Left renal pelvis (tissue), 4 donors: ENCODE measurements at regions not wholly inside any gene's neighbourhood (a gene's known extent, or its start where the extent isn't known, plus 50 kb on each side); places are given as distances from the start of the nearest gene placed in this dataset.

Source experiments
- DNase-seq, 4 donors: peaks; one replicate each; pipeline ENCODE4 v3.0.0-alpha.2; 2013; ENCODE audit warnings: low read depth in 4 of 4, low spot score in 3 of 4

DNA sequence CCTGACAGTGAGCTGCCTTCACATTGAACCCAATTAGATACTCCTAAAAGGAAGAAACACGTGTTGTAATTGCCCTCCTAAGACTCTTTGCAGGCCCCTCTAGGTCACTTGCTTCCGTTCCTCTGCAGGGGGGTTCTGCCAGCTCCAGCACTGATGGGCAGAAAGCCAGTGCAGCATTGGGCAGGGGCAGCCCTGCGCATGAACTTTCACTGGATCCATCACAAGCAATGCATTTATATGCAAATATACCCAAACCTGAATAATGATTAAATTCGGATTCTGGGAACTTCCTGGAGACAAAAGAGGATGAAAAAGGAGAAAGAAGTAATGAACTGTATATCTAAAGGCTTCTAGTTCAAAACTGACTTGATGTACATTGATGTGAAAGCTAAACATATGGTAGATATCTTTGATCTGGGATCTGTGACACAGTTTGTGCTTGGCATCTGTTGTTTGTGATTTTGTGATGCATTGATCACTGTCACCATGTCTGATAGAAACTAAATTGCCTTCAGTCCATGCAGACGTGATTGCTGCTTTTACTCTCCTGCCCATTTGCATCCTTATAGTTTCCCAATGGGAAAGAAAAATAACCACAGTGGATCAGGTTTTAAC is 313.4 kb downstream of the DEPDC1B start:
- DNase-seq: no peak

- no peak for DNase-seq
Observed at GRCh38 chr5:60382716-60383115, 317.2 kb downstream of the DEPDC1B start.

DNA sequence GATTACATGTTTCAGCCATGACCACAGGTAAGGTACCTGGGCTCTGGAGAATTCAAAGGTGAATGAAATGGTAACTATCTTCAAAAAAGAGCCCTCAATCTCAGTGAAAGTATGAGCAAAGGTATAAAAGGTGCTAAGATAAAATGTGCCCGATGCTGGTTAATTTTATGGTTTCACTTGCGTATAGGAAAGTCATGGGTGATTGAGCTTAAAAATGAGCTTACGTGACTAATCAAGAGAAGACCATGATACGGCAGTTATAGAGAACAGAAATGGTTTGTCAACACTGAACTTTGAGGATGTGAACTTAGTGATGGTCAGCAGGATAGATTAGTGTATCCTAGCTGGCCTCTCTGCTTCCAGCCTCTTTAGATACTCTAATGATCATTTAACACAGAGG is 320.1 kb downstream of the DEPDC1B start:
- DNase-seq: no peak

DNA sequence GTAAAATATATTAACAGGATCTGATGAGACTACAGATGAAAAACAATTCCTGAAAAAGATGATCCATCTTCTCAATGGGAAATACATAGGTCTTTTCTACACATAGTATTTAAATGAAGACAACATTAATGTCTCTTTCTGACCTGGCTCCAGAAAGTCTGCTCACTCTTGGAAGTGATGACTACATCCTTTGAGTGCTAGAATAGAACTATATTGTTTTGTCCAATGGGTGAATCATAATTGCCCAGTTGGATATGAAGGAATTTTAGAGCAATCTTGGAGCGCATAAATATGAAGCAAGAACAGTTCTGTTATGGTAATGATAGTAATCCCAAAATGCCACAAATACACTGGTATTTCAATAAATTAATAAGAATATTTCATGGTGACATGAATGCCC is 322.1 kb downstream of the DEPDC1B start:
- DNase-seq: no peak

DNA sequence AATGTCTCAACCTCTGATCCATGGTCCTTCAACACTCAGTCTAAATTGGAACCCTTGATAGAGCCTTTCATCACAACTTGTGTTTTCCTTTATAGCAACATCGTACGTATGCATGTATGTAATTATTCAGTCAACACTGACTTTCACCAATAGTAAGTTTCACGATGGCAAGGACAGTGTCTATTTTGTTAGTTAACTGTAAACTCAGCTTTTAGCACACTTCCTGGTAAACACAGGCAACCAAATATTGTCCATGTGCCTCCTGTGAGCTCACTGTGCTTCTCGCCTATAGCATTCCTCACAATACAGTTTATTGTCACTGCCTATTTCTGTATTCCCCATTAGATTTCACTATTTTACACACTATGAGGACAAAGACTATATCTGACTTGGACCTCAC is 323.1 kb downstream of the DEPDC1B start:
- DNase-seq: no peak

DNA sequence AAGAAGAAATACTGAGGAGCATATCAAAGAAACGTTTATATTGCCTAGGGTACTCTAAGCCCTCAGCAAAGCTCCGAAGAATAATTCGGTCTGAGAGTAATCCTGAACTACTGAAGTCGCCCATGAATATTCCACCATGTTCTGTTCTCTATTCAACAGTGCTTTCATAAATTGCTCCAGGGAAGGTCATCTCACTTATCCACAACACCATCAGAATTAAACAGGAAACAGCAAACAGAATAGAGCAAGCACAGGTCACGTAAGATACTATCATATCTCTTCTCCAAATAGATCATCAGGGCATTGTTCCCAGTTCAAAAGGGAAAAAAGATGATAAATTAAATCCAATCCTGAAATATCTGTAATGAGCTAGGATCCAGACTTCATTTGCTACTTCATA is 325.6 kb downstream of the DEPDC1B start:
- DNase-seq: no peak

- DNase-seq: no peak
Observed at GRCh38 chr5:60372786-60373185, 327.2 kb downstream of the DEPDC1B start.

DNA sequence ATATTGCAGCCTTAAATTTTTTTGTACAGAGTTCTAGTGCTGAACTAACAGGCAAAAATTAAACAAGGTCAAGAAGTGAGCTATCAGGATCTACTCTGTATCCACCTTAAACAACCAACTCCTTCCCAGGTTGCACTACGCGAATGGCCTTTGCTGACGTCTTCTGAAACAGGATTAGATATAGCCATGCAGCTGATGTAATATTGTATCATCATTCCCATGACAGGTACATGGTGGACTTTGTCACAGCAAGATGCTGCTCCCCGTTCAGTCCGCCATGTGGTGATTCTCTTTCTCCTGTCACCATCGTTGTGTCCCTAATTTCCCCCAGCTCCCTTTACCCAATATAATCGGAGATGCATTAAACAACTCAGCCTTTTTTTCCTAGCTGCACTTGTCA is 328.9 kb downstream of the DEPDC1B start:
- no peak for DNase-seq

DNA sequence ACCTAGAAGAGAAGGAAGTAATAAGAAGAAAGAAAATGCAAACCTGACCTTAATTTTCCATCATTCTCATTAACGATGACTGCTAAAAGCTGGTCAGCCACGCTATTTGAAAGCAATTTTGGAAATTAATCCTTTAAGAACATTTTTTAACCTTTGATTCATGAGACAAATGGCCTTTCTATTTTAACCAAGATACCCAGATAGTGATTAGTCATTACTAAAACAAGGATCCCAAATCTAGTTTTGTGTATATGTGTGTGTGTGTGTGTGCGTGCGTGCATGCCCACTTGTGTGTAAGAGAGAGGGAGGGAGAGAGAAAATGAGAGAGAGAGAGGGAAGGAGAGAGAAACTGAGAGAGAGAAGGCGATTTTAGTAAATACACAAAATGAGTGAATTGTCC is 329.5 kb downstream of the DEPDC1B start:
- no peak for DNase-seq

GRCh38 chr5:60369391-60369790 is 330.6 kb downstream of the DEPDC1B start:
- DNase-seq: no peak

- no peak for DNase-seq
Observed at GRCh38 chr5:60368100-60368499, 331.9 kb downstream of the DEPDC1B start.

DNA sequence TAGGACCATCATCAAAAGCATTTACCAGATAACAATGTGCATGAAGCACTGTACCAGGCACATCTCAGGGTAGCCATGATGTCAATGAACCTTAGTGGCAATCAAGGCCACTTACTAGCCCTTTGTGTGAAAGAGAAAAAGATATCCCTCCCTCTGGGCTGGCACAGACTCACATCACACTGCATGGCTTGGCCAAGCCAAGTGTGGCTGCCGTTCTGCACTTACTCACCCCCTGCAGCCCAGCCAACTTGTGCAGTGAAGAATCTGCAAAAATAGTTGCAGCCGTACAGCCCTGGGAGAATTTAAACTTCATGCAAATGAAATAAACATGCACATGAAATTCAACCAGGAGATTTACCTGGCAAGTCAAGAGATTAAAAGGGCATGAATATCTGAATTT is 333.5 kb downstream of the DEPDC1B start:
- no peak for DNase-seq

- DNase-seq: no peak
Observed at GRCh38 chr5:60365001-60365400, 335.0 kb downstream of the DEPDC1B start.

- no peak for DNase-seq
Observed at GRCh38 chr5:60362158-60362557, 337.8 kb downstream of the DEPDC1B start.

- DNase-seq: no peak
Observed at GRCh38 chr5:60360355-60360754, 339.6 kb downstream of the DEPDC1B start.

DNA sequence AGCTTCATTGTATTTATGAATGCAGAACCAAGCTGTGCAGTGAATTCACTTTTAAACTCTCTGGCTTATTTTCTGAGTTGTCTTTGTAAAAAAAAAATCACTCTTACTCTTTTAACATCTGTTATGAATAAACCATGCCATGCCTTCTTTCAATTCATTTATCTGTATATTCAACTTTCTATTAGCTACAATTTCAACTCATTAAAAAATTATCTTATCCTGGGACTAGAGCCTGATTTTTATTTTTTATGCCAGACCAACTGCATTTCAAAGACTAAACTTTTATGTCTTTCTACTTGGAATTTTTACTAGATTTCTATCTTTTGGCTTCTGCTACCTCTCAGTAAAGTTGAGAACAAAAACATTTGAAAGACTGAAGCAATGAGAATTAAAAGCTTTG is 342.7 kb downstream of the DEPDC1B start:
- no peak for DNase-seq

DNA sequence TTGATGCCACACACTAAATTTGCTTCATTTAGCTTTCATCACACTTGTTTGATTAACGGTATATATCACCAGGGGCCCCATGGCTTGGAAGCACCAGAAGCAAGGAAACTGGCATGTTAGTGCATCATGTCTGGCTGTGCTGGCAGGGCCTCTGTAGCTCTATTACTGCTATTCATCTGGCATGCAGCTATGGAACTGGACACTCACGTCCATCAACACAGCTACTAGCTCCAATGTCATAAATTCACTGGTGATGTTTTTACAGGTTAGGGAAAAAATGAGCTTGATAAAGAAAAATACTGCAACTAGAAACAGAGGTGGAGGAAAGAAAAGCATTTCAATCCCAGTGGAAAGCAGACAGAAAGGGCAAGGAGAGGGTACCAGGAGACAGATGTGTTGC is 343.2 kb downstream of the DEPDC1B start:
- DNase-seq: no peak

- DNase-seq: no peak
Observed at GRCh38 chr5:60355181-60355580, 344.8 kb downstream of the DEPDC1B start.

DNA sequence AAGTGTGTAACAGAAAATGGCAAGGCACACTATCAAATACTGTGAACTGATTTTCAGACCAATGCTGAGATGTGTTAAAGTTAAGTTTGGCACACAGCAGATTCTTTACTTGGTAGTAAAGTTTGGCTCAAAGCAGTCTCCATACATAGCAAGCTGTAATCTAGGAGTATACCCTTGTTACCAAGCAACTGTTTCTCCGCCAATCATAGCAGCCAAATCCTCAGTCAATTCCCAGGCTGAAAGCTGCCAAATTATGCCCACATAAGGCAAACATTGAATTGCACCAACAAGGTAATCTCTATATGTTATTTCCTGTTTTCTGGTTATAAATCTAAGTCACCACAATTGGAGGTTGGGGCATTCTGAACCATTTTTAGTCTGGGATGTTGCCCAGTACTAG is 345.7 kb downstream of the DEPDC1B start:
- DNase-seq: no peak

- no peak for DNase-seq
Observed at GRCh38 chr5:60352992-60353599, 346.9 kb downstream of the DEPDC1B start.

DNA sequence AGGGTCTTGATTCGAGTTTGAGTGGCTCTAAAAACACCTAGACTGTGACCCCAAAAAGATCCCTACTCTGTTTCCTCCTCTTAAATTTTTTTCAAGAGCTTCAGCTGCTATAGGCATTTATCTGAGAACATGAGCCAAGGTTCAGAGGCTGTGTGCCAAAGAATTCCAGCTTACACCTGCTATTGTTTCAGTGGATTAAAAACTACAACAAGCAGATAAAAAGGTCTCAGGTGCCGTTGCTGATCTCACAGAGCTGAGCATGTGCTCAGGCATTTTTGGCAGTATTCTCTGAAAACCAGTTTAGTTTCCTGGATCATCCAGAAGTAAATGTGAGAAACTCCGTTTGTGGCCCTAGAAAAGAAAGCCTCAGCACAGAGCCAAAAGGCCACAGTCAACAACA is 349.2 kb downstream of the DEPDC1B start:
- no peak for DNase-seq

DNA sequence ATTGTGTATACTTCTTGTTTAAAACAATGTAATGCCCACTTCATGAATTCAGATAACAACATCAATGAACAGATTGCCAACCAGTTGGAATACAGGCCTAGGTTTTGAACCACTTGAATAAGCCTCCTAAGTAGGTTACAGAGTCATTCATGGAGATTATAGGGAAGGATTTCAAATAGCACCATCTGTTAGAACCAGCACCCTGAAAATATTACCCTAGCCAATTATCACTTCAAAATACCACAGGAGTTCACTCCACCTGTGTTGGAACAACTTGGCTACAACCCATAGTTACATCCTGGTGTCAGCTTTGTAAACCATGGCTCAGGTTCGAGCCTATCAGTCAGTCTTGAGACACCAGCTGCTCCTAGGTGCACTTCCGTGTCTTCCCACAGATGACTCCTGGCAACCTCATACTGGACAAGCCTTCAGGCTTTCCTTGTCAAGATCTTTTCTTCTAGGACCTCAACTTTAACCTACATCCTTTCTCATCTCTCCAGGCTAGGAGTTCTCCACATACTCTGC is 350.0 kb downstream of the DEPDC1B start:
- DNase-seq: no peak

- DNase-seq: no peak
Observed at GRCh38 chr5:60346393-60346792, 353.6 kb downstream of the DEPDC1B start.
